ENCODE measurements at regions not wholly inside any gene's neighbourhood (a gene's known extent, or its start where the extent isn't known, plus 50 kb on each side); places are given as distances from the start of the nearest gene placed in this dataset.

GRCh38 chr1:91624331-91624730 is 123.7 kb downstream of the CDC7 start:
- DNase-seq (ENCODE audit: low read depth, low spot score) (no peak), ATAC-seq (no peak)
- intact Hi-C loops (cut with micrococcal nuclease; ENCODE audit: unreplicated experiment) = no loop called here
- ChIA-PET CTCF (no interaction called here), POLR2A (no interaction called here)
- Histone ChIP-seq H3K4me1 (ENCODE audit: control insufficient read depth, insufficient read depth, low read length) (no peaks in the 10 kb centered on the region), H3K27ac (ENCODE audit: low read length) (no peak overlapping the region), H3K27me3 (ENCODE audit: control insufficient read depth, insufficient read depth, low read length) (no peaks in the 10 kb centered on the region), H3K36me3 (ENCODE audit: control insufficient read depth, insufficient read depth, low read length) (no peaks in the 10 kb centered on the region), H3K4me3 (ENCODE audit: low read depth in 2 of 2, low read length in 2 of 2) (no peak overlapping the region), H3K9me3 (ENCODE audit: control insufficient read depth, insufficient read depth, low read depth, low read length) (no peaks in the 10 kb centered on the region)
- in situ Hi-C loops (cut with HindIII; ENCODE audit: low pct_unique_long_range_greater_than_20kb, low sequenced_read_pairs) = no loop called here
- no peak for TF ChIP-seq POLR2AphosphoS5 (IDR thresholded peaks at IDR 0.05; ENCODE audit: low read depth, low read length)
- TF ChIP-seq TCF7L2 (IDR thresholded peaks at IDR 0.05; ENCODE audit: low read depth, low read length) = no peak
- no peak for TF ChIP-seq REST (IDR thresholded peaks at IDR 0.05; ENCODE audit: insufficient read depth in 1 of 2, low read depth in 2 of 2, low read length in 1 of 2)
- TF ChIP-seq SIN3A (IDR thresholded peaks at IDR 0.05; ENCODE audit: borderline replicate concordance, insufficient read depth, low read depth, low read length) = no peak
- no peak for TF ChIP-seq CTCF (IDR thresholded peaks at IDR 0.05)
- BruUV-seq (replicated peaks) = no TSS peak

Data from Panc1 (cell line).